C4-2B (cell line): ENCODE measurements at regions not wholly inside any gene's neighbourhood (a gene's known extent, or its start where the extent isn't known, plus 50 kb on each side); places are given as distances from the start of the nearest gene placed in this dataset.

Source experiments
- ZFX ChIP-seq: fragments of 450-650 bp; IDR thresholded peaks from 2 replicates; pipeline ENCODE4 v1.6.1; 2017
- TF ChIP-seq, protein P1 (sequence below): fragments of 450-650 bp; conservative IDR thresholded peaks from 2 replicates; pipeline ENCODE4 v1.5.1; 2017; ENCODE audit warnings: mild to moderate bottlenecking

GRCh38 chr9:1404940-1405339 lies 354.8 kb downstream of the DMRT2 start:
- TF ChIP-seq, protein P1, sequence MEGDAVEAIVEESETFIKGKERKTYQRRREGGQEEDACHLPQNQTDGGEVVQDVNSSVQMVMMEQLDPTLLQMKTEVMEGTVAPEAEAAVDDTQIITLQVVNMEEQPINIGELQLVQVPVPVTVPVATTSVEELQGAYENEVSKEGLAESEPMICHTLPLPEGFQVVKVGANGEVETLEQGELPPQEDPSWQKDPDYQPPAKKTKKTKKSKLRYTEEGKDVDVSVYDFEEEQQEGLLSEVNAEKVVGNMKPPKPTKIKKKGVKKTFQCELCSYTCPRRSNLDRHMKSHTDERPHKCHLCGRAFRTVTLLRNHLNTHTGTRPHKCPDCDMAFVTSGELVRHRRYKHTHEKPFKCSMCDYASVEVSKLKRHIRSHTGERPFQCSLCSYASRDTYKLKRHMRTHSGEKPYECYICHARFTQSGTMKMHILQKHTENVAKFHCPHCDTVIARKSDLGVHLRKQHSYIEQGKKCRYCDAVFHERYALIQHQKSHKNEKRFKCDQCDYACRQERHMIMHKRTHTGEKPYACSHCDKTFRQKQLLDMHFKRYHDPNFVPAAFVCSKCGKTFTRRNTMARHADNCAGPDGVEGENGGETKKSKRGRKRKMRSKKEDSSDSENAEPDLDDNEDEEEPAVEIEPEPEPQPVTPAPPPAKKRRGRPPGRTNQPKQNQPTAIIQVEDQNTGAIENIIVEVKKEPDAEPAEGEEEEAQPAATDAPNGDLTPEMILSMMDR = no peak
- TF ChIP-seq ZFX = no peak
